Astrocyte of the hippocampus (primary cell): ENCODE measurements at regions not wholly inside any gene's neighbourhood (a gene's known extent, or its start where the extent isn't known, plus 50 kb on each side); places are given as distances from the start of the nearest gene placed in this dataset.

Experiments
- DNase-seq: peaks from one replicate; pipeline ENCODE4 v3.0.0; 2011; ENCODE audit warnings: low read depth, low spot score

DNA sequence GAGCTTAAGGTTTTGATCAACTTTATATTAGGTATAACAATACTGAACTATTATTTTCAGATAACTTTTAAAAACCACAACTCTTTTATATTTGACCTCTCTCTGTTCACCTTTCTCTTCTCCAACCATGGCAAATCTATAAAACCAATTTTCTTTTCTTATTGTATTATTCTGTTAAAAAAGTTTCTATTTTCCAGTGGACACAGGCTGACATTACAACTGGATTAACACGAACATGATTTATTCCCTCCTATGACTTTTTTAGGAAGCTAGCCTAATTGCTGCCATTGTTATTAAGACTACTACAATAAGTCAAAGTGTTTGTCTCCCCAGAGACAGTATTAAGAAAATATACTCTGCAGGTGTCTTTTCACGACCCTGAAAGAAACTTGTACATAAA lies 2291.1 kb upstream of the PCDH20 start:
- no peak for DNase-seq

DNA sequence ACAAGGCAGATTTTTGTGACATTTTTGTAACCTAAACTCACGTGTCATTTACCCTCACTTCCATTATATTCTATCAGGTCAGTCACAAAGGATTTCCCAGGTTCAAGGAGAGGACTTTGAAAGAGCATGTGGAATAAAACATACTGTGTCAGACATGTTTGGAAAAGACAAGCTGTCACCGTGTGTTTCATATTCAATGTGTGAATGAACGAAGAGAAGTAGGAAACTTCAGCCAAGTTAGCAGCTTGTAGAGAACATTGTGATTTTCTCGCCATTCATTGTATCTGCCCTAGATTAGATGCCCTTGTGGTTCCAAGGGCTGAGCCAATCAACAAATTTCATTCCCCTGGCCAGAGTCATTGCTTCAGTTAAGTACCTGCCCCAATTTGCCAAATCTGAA lies 2288.9 kb upstream of the PCDH20 start:
- no peak for DNase-seq

DNA sequence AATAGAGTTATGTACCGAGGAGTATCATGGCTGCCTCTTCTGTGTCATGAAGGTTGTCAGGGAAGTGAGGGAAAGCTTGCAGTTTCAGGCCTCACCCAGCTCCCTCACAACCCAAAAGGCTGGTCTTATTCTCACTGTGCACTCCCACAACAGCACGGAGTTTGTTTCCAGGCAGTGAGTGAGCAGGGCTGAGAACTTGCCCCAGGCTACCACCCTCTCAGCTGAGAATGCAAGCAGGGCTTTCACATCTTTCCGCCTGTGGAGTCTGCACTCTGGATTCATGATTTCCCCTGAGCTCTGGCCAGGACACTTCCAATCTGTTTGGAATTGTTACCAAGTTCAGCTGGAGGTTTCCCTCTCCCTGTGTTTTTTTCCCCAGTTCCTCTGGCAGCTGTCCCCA lies 2284.7 kb upstream of the PCDH20 start:
- no peak for DNase-seq

DNA sequence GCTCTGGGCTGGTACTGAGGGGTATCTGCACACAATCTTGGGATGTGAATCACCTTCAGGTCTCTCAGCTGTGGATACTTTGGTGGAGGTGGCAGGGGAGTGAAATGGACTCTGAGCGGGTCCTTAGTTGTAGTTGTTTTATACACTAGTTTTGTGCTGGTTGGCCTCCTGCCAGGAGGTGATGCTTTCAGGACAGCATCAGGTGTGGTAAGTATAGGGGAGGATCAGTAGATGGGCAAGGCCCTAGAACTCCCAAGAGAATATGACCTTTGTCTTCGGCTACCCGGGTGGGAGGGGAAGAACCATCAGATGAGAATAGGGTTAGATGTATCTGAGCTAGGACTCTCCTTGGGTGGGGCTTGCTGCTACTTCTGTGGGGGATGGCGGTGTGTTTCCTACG lies 2284.3 kb upstream of the PCDH20 start:
- no peak for DNase-seq

DNA sequence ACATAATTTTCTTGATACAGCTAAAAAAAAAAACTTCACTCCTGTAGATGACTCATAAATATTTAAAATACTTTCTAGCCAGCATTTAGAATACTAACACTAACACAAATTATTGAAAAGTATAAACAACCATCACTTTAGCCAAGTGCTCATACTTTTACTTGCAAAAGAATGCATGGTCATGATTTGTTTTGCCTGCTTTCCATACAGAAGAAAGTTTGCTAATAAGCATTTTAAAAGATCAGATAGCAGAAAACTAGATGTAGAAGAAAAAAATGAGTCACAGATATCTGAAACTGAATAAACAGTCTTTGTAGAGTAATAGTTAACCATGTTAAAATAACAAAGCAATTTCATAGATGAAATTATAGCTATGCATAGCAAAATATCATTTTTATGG lies 2280.4 kb upstream of the PCDH20 start:
- DNase-seq = peak; percentile 26

DNA sequence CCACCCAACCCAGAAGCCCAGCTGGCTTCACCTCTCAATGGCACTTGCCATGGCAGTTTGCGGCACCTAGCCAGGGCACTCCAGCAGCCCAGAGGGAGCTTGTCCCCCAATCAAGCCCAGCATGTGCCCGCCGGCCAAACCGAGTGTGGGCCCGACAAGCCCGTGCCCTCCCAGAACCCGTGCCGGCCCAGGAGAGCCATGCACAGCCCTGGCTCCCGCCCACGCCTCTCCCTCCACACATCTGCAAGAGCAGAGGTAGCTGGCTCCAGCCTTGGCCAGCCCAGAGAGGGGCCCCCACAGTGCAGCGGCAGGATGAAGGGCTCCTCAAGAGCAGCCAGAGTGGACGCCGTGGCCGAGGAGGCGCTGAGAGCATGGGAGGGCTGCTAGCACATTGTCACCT lies 2278.0 kb upstream of the PCDH20 start:
- no peak for DNase-seq

DNA sequence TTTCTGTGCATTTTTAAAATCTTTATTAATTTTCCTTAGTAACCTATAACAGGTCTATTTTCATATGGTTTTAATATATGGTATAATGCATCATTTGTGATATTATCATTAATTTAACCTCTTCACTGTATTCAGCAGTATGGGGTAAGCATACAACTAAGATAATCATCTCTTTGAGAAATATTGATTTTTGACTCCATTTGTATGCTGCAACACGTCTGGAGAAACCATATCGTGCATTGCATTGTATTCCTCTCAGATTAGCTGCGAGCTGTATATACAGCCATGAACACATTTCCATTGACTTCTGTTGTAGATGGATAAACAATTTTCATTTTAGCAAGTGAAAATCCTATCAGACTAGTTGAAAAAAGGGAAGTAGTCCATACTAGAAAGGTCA lies 2275.8 kb upstream of the PCDH20 start:
- DNase-seq = no peak

DNA sequence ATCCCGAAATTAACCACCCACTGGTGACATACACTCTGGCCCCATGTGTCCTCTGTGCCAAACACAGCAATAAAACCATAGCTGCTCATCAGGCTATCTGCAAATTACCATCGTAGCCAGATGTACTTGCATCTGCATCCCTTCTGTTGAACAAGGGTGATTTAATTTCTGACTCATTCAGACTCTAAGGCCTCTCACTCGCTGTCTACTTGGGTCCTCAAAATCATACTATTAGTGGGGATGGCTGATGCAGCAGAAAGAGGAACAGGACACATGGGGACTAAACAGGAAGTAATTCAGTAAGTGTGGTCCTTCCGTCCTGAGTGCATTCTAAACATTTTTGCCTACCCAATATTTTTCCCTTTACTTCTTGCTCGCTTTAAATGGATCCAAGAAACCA lies 2275.0 kb upstream of the PCDH20 start:
- DNase-seq = no peak

DNA sequence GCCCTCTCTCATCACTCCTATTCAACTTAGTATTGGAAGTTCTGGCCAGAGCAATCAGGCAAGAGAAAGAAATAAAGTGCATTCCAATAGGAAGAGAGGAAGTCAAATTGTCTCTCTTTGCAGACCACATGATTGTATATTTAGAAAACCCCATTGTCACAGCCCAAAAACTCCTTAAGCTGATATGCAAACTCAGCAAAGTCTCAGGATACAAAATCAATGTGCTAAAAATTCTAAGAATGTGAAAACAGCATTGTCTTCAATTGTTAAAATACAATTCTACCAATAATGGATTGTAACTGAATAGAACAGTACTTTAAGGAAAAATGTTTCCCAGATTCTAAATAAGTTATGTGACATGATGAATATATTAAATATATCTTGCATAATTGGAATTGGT lies 2269.2 kb upstream of the PCDH20 start:
- DNase-seq = no peak

DNA sequence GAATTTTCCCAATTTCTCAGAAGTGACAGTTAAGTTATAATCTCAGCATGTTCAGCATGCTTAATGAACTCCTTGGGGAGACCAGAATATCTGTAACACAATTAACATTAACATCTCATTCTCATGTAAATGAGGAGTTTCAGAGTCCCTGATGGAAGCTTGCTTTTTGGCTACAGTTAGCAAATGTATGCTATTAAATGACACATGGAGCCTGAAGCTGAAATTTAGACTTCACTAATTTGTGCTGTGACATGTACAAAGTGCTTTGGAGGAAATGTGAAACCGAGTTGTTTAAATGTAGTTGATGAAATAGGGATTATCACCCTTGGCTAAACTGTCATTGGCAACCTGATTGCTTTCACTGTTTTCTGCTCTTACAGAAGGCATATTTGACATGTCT lies 2265.1 kb upstream of the PCDH20 start:
- no peak for DNase-seq

DNA sequence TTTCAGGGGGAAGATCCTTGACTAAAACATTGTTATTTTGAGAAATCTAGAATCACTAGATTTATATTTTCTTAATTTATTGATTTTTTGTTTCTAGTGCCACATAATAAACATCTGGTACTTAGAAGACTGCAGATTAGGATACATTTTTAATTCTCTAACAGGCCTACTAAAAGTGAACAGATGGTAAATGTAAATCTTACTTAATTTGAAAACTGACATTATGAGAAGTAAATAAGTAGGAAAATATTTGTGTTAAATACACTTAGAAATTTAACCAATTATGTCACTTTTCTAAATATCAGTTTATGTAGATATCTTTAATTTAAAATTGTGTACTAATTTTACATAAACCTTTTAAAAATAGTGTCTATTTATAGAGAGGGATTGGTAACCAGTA lies 2255.6 kb upstream of the PCDH20 start:
- DNase-seq = no peak

DNA sequence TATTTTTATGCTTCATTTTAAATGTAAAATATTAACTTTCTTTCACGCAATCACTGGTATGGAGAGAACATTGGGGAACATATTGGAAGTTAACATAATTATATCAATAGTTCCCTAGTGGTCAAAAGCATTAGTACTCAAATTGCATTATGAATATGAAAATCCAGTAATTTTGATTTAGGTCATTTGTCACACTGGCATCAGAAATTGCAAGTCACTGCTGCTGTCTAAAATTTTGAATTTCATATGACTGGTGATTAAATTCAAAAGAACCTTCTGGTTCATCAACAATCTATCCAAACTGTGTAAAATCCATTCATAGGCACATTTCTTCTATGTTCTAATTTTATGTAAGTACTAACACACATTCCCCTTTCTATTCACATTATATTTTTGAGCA lies 2235.7 kb upstream of the PCDH20 start:
- no peak for DNase-seq

DNA sequence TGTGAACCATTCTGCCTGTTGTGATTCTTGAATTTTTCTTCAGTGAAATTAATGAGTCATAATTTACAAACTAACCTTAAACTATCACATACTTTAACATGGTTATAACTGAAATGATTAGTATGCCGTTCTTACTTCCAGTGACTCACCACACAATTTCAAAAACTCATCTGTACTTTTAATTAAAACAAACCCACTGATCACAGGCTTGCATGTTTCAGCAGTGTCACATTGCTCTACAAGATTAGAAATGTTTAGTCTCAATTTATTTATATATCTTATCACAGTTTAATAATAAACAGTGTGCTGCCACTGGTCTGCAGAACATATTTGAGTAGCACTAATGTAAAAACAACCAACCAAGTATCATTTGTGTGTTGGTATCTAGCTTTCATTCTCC lies 2227.9 kb upstream of the PCDH20 start:
- no peak for DNase-seq

DNA sequence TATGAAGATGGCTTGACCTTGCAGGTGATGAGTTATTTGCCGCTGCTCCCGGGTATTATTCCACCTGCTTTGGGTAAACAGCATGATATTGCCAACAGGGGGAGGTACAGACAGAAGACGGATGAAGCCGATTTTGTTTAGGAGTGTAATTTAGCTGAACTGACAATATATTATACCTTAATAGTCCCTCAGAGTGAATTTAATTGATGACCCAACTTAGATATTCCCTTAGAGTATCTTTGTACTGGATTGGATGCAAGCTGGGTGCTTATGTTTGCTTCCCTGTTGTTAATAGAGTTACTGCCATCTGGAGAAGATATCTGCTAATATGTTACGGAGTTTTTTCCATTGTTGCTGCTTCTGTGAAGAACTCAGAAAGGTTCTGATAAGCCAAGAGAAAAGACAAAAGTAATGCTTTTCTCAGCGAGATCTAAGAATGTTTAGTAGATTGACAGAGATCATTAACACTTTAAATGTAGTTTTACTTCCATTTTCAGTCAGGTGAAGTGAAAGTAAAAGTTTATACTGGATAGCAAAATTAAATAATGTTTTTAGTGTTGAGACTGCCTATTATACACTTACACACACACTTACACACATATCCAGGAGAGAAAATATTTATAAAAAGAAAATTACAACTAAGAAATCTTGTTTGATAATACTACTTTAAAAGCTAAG lies 2220.8 kb upstream of the PCDH20 start:
- DNase-seq = no peak

DNA sequence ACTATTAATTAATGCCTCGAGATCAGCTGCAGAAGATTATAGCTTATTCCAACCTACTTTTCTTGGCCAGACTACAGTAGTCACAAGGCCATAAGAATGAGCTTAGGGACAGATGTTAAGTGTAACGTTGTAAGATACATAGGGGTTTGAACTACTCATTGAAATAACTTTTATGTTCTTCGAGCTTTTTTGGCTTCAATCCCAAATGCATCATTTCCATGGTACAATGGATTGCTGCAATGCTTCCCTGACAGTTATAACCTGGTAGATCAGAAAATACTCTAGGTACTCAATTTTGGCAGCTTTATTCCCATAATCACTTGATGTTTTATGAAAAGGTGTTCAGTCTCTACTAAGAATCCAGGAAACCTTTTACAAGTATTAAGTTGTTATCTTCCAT lies 2216.7 kb upstream of the PCDH20 start:
- DNase-seq = no peak

DNA sequence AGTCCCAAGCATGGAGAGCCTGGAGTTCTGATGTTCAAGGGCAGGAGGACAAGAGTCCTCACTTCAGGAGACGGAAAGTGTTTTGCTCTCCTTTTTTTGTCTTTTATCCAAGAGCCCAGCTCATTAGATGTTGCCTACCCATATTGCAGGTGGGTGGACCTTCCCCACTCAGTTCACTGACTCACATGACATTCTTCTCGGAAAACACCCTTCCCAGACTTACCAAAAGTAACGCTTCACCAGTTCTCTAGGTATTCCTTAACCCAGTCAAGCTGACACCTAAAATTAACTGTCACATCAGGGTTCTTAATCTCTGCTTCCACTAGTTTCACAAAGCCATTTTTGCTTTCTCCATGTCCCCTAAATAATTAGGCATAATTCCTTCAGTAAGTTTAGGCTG lies 2215.4 kb upstream of the PCDH20 start:
- DNase-seq = no peak

DNA sequence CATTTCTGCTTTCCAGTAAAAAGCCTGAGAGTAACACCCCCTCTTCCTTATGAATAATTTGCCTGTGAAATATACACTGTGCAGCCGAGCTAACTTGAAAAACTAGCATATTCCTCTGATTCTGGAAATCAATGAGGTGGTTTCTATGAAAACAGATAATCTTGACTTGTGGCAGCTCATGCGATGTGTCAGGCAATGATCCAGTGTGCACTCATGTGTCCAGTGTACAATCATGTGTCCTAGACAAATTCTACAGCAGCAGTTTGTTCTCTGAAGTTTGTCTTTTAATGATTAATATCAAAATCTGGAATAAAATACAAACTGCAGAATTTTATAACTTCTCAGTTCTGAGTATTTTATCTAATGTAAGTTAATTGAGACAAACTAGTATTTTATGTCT lies 2213.9 kb upstream of the PCDH20 start:
- DNase-seq = no peak

DNA sequence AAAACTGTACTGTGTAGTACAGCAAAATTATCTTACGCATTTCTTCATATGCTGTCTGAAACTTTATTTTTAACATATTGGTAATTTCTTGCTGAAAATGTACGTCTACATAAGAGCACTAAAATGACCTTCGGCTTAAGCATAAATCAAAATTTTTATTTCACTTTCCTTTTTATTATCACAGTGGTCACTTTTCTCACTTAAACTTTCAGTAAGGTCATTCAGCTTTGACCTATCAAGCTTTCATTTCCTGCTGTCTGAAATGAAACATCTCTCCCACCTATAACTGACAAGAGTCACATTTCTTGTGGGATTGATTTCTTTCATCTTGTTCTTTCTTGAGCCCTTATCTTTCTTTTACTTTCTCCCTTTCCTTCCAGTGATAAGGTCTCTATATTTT lies 2212.7 kb upstream of the PCDH20 start:
- DNase-seq = no peak

DNA sequence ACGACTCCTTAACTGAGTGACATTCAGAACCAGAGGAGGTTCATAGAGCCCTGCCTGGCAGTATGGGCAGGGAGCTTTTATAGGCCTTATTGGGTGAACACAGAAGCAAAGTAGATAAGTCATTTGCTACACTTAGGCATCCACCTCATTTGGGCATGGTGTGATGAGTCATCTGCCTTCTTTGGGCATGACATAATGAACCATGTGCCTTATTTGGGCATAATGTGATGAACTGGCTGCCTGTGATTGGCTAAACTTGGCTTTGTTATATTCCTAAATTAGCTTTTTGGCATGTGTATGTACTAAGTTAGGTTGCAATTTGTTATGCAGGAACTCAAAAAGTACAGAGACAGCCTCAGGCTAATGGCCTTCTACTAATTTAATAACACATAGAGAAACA lies 2210.2 kb upstream of the PCDH20 start:
- peak; percentile 16 for DNase-seq

DNA sequence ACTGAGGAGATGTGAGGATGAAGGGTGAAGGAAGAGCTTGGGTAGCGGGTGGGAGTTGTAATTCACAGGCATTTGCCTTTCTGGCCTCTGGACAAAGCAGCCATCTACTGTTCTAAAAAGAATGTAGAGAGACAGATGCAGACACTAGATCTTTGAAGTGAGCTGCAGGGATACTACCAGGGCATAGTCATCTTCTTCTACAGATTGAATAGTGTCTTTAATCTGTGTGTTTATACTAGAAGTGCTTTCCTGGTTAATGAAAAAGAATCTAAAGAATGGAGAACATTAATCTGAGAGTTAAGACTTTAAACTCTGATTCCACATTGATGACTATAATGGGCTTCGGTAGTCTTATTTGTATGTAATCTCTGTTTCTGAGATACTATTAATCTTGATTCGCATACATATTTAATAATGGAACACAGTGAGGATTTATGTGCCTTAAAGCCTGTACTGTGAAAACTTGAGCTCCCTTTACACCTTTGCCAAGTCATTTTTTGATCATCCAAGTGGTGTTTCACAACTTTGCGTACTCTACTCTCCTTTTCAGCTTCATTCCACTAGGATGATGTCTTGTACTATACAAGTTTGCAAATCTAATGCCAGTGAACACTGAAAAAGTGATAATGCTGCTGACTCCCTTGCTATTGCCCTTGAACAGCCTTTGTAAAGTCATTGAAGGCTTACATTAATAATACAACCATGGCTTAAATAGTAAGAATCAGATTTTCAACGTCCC lies 2199.4 kb upstream of the PCDH20 start:
- no peak for DNase-seq

DNA sequence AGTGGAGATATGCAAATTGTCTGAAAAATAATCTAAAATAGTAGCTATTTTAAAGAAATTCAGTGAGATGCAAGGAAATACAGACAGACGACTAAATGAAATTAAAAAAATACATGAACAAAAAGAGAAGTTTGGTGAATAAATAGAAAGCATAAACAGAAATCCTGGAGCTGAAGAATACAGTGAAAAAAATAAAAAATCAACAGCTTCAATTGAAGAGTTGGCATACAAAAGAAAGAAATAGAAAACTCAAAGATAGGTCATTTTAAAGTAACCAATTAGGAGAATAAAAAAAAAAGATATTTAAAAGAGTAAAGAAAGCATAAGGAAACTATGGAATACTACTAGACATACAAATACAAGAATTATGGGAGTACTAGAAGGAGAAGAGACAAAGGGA lies 2191.5 kb upstream of the PCDH20 start:
- no peak for DNase-seq

DNA sequence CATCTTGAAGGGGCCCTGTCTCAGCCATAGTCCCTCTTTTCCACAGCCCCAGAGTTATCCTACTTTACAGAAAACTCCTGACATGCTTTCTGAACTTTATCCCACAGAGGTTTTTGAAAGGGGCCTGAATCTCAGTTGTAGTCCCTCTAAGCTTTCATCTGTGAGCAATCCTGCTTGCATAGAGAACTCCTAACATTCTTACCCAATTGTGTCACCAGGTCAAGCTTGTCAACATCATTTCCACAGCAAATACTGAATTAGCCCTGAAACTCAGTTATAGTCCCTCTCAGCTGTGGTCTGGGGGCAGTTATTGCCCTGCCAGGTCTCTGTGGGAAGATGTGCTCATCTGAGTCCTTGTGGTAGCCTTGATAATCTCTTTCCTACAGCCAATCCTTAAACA lies 2190.3 kb upstream of the PCDH20 start:
- DNase-seq = no peak

DNA sequence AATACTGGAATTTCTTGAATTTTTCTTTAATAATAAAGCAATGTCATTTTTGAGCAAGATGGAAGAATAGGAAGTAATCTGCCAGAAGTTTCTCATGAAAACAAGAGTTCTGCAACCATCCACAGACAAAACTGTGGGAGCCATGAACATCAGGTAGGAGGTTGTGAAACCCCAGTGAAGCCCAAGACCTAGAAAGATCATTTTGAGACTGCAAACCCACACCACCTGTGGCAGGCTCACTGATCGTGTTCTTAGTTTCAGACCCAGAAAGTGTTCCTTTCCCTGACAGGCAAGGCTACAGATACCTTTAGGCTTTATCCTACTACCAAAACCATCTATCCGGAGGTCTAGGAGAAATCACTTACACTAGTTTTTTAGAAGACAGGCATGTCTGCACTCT lies 2189.8 kb upstream of the PCDH20 start:
- no peak for DNase-seq

DNA sequence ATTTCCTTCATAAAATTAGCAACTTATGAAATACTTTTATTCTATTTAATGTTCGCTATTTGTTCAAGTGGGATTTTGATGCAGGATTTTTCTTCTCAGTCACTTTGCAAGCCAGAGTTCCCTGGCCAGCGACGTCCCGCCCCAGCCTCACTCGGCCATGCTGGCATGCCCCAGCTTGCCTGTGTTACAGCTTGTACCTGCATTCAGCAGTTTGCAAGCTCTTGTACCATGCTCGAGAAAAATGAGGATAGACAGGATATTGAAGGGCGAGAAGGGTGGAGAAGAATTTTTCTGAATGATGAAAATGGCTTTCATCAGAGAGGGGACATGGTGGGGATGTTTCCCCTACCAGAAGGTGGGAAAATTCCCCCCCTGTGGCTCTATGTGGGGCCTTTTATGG lies 2180.2 kb upstream of the PCDH20 start:
- no peak for DNase-seq
